K562 (cell line): ENCODE measurements at regions not wholly inside any gene's neighbourhood (a gene's known extent, or its start where the extent isn't known, plus 50 kb on each side); places are given as distances from the start of the nearest gene placed in this dataset.

Source experiments
- ATAC-seq: fragments of 200-7000 bp; cut with Tn5 transposase; 3 replicates; pipeline ENCODE4 v1.9.1; 2020; ENCODE audit warnings: moderate library complexity
- BruUV-seq: library from RNA; stranded (reverse); fragments of 400-500 nt; replicated peaks from 2 replicates; lab custom pipeline; 2021; lab: Mats Ljungman, UMichigan
- CTCF ChIA-PET: fragments of 300-600 bp; formaldehyde crosslinking; extraction: SDS; loops from one replicate; lab custom pipeline; 2021; ENCODE audit warnings: low intra/inter-chr PET ratio; lab: Yijun Ruan, JAX
- POLR2A ChIA-PET: fragments of 300-600, 350-650 bp; sonication (Branson Sonifier 250); formaldehyde crosslinking; extraction: SDS; loops from one replicate; lab custom pipeline; 2021; ENCODE audit warnings: antibody characterized with exemption, inconsistent platforms; lab: Yijun Ruan, JAX
- DNase-seq, 4 experiments: peaks; one replicate each; pipeline versions ENCODE4 v3.0.0 to v3.0.0-alpha.2; 2011 to 2018; ENCODE audit warnings: low spot score in 3 of 4, mixed read lengths in 3 of 4; ENCODE audit errors: extremely low read depth in 1 of 4
- FAIRE-seq: peaks from 2 replicates; lab custom pipeline; 2011; peaks lifted over from hg19 to GRCh38; lab: Jason Lieb, UNC
- H2AFZ ChIP-seq: 2 replicates; pipeline ENCODE4 v1.6.0; 2011; ENCODE audit warnings: low read depth, low read length, control low read depth, inconsistent platforms
- H3K27ac ChIP-seq: fragments of 200-600 bp; 3 replicates; pipeline ENCODE4 v1.8.0; 2011; ENCODE audit warnings: low read depth, mild to moderate bottlenecking, control low read depth, inconsistent platforms, low read length, moderate library complexity, mixed read lengths; ENCODE audit errors: extremely low read depth
- H3K27me3 ChIP-seq, 2 experiments: fragments of 300-600 bp in 1 of 2; 2 replicates in 1 of 2; 3 replicates in 1 of 2; pipeline versions ENCODE4 v1.6.0 to v1.8.0; 2011; ENCODE audit warnings: inconsistent platforms in 2 of 2, low read length in 2 of 2, mild to moderate bottlenecking in 1 of 2, mixed read lengths in 1 of 2, moderate library complexity in 1 of 2; ENCODE audit not compliant: control insufficient read depth in 2 of 2, insufficient read depth in 2 of 2
- H3K36me3 ChIP-seq: fragments of 300-600 bp; 3 replicates; pipeline ENCODE4 v1.8.0; 2011; ENCODE audit warnings: mild to moderate bottlenecking, low read length, inconsistent platforms; ENCODE audit not compliant: control insufficient read depth, insufficient read depth
- H3K4me1 ChIP-seq, 2 experiments: fragments of 200-600 bp in 1 of 2; replicated peaks in 1 of 2; 2 replicates in 1 of 2; 3 replicates in 1 of 2; pipeline versions ENCODE4 v1.5.1 to v1.8.0; 2011; ENCODE audit warnings: inconsistent platforms in 2 of 2, low read length in 2 of 2, mild to moderate bottlenecking in 1 of 2, mixed read lengths in 1 of 2, moderate library complexity in 1 of 2; ENCODE audit not compliant: control insufficient read depth in 2 of 2, insufficient read depth in 2 of 2
- H3K4me2 ChIP-seq: 2 replicates; pipeline ENCODE4 v1.6.1; 2011; ENCODE audit warnings: low read length, control low read depth, inconsistent platforms, mixed read lengths; ENCODE audit not compliant: insufficient read depth
- H3K4me3 ChIP-seq: fragments of 200-600 bp; sonication (generic), shearing (Covaris generic); 2 replicates; pipeline ENCODE4 v1.5.1; 2016; ENCODE audit warnings: control low read depth, inconsistent platforms
- H3K79me2 ChIP-seq: fragments of 200-600 bp; 3 replicates; pipeline ENCODE4 v1.8.0; 2011; ENCODE audit warnings: low read length, inconsistent platforms; ENCODE audit not compliant: control insufficient read depth, insufficient read depth
- H3K9ac ChIP-seq, 2 experiments: 2 replicates each; pipeline versions ENCODE4 v1.6.0 to v1.6.1; 2011; ENCODE audit warnings: low read depth in 2 of 2, low read length in 2 of 2, control low read depth in 1 of 2, inconsistent platforms in 1 of 2, mild to moderate bottlenecking in 1 of 2, mixed read lengths in 1 of 2; ENCODE audit not compliant: insufficient read depth in 1 of 2
- H3K9me1 ChIP-seq: one replicate; pipeline ENCODE4 v1.6.0; 2011; ENCODE audit warnings: inconsistent platforms, mild to moderate bottlenecking, low read length, moderate library complexity; ENCODE audit not compliant: control insufficient read depth, insufficient read depth
- H3K9me3 ChIP-seq: replicated peaks from 2 replicates; pipeline ENCODE4 v1.5.1; 2011; ENCODE audit warnings: low read depth, low read length, inconsistent platforms; ENCODE audit not compliant: control insufficient read depth, insufficient read depth
- H4K20me1 ChIP-seq: replicated peaks from 2 replicates; pipeline ENCODE4 v1.6.1; 2011; ENCODE audit warnings: low read length, inconsistent platforms, mixed read lengths; ENCODE audit not compliant: control insufficient read depth, insufficient read depth
- IFI16 ChIP-seq: fragments of 250-450 bp; sonication (Bioruptor Pico); IDR thresholded peaks from 2 replicates; pipeline ENCODE4 v2.1.2; 2022; ENCODE audit warnings: mild to moderate bottlenecking, inconsistent platforms
- IRF2 ChIP-seq: sonication (generic); formaldehyde crosslinking; IDR thresholded peaks from 2 replicates; pipeline ENCODE4 v1.8.1; 2022; ENCODE audit warnings: mild to moderate bottlenecking, missing genetic modification reagents
- MIER1 ChIP-seq: fragments of 450-650 bp; IDR thresholded peaks from 2 replicates; pipeline ENCODE4 v1.6.1; 2016; ENCODE audit warnings: antibody characterized with exemption, mild to moderate bottlenecking, low read depth
- MTA1 ChIP-seq: fragments of 450-650 bp; IDR thresholded peaks from 2 replicates; pipeline ENCODE4 v1.6.1; 2017; ENCODE audit warnings: borderline replicate concordance
- NFRKB ChIP-seq: fragments of 450-650 bp; IDR thresholded peaks from 2 replicates; pipeline ENCODE4 v1.6.1; 2016; ENCODE audit warnings: low read depth
- POLR2G ChIP-seq: fragments of 200-400 bp; formaldehyde crosslinking; IDR thresholded peaks from 2 replicates; pipeline ENCODE4 v1.6.1; 2017; ENCODE audit warnings: low read depth, mild to moderate bottlenecking, antibody characterized with exemption, low read length, moderate library complexity
- RBBP5 ChIP-seq: fragments of 200-600 bp; sonication (generic); IDR thresholded peaks from 2 replicates; pipeline ENCODE4 v1.6.1; 2012; ENCODE audit warnings: borderline replicate concordance, mild to moderate bottlenecking, low read length, control low read depth, inconsistent platforms; ENCODE audit not compliant: insufficient read depth, poor library complexity, severe bottlenecking
- ZFP1 ChIP-seq: fragments of 450-650 bp; formaldehyde crosslinking; IDR thresholded peaks from 2 replicates; pipeline ENCODE4 v1.4.0; 2020; ENCODE audit warnings: mild to moderate bottlenecking, mixed read lengths
- ZNF274 ChIP-seq: IDR thresholded peaks from 2 replicates; pipeline ENCODE4 v1.6.1; 2011; ENCODE audit warnings: low read depth, mild to moderate bottlenecking, low read length, moderate library complexity, borderline replicate concordance
- WGBS: fragments of 100-300 bp; shearing (Covaris generic); methylation state at CpG from one replicate; pipeline ENCODE4 v1.1.6; 2016; ENCODE audit warnings: low coverage, mixed read lengths; ENCODE audit not compliant: insufficient coverage; ENCODE audit errors: missing lambda C conversion rate; 5-methylcytosine and 5-hydroxymethylcytosine counted together
- in situ Hi-C: fragments of 300-500 bp; cut with MboI; formaldehyde crosslinking; loops from 4 replicates; pipeline ENCODE4 v1.15.0; 2018; ENCODE audit warnings: inconsistent platforms, mixed read lengths
- intact Hi-C: fragments of 100-400 bp; cut with micrococcal nuclease; formaldehyde crosslinking; loops from 2 replicates; pipeline ENCODE4 v1.14.2; 2022
- TF ChIP-seq, protein P1 (sequence below): sonication (generic); formaldehyde crosslinking; IDR thresholded peaks from 2 replicates; pipeline ENCODE4 v1.8.1; 2023; ENCODE audit warnings: mild to moderate bottlenecking, missing genetic modification reagents
- TF ChIP-seq, protein P2 (sequence below): sonication (generic); formaldehyde crosslinking; IDR thresholded peaks from 2 replicates; pipeline ENCODE4 v1.8.0; 2022; ENCODE audit warnings: mild to moderate bottlenecking, missing genetic modification reagents

DNA sequence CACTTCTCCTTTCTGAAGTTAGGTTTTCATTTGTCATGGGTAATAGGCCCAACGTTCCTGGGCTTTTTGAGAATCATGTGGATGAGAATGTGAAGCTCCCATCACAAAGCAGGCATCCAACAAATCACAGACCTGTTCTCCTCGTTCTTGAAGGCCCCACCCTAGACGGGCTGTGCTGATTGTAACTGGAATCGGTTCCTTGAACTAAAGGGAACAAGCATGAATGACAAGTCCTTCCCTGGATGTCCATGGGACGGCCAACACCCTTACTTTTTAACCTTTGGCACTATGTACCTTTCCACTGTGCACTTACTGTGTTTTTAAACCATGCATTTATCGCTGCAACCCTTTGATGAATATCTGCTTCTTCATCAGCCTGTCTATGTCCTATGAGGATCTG is 438.2 kb downstream of the CD83 start:
- ATAC-seq, result no peak
- H3K27ac ChIP-seq, result no peak overlapping the region
- no peaks in the 10 kb centered on the region for H4K20me1 ChIP-seq
- CTCF ChIA-PET, result no interaction called here
- H3K36me3 ChIP-seq, result no peaks in the 10 kb centered on the region
- in situ Hi-C loops, result no loop called here
- intact Hi-C loops, result no loop called here
- H3K4me3 ChIP-seq, result no peak overlapping the region
- H3K4me2 ChIP-seq, result no peak overlapping the region
- H3K27me3 ChIP-seq, result peaks cover 4% of the 10 kb centered on the region in 2 experiments; a peak in 2 of 5 replicates
- POLR2A ChIA-PET, result interaction anchor here (1.0 kb wide), 1 partner anchor 10 kb away, joined by 4 read pairs; no protein-coding TSS in a partner anchor
- no peak for TF ChIP-seq IRF2 (CRISPR knock-in tag)
- no peak for TF ChIP-seq MIER1
- TF ChIP-seq POLR2G, result no peak
- TF ChIP-seq, protein P1, sequence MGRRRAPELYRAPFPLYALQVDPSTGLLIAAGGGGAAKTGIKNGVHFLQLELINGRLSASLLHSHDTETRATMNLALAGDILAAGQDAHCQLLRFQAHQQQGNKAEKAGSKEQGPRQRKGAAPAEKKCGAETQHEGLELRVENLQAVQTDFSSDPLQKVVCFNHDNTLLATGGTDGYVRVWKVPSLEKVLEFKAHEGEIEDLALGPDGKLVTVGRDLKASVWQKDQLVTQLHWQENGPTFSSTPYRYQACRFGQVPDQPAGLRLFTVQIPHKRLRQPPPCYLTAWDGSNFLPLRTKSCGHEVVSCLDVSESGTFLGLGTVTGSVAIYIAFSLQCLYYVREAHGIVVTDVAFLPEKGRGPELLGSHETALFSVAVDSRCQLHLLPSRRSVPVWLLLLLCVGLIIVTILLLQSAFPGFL (CRISPR knock-in tag), result no peak
- TF ChIP-seq RBBP5, result no peak
- TF ChIP-seq ZNF274, result no peak
- no peak for TF ChIP-seq ZFP1 (CRISPR knock-in tag)
- no peak for TF ChIP-seq MTA1
- no peak for TF ChIP-seq NFRKB
- no peak for TF ChIP-seq IFI16 (CRISPR knock-in tag)
- TF ChIP-seq, protein P2, sequence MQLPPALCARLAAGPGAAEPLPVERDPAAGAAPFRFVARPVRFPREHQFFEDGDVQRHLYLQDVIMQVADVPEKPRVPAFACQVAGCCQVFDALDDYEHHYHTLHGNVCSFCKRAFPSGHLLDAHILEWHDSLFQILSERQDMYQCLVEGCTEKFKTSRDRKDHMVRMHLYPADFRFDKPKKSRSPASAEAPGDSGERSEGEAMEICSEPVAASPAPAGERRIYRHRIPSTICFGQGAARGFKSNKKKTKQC, result no peak
- H2AFZ ChIP-seq, result no peak overlapping the region
- 8% methylated on average over 6 of the region's 6 CpGs for WGBS
- H3K4me1 ChIP-seq, result no peaks in the 10 kb centered on the region
- H3K9me3 ChIP-seq, result no peaks in the 10 kb centered on the region
- H3K79me2 ChIP-seq, result no peaks in the 10 kb centered on the region
- FAIRE-seq, result peak; percentile 6
- H3K9ac ChIP-seq, result no peak overlapping the region
- no peak for DNase-seq
- no TSS peak for BruUV-seq
- no peaks in the 10 kb centered on the region for H3K9me1 ChIP-seq
